ENCODE measurements at regions not wholly inside any gene's neighbourhood (a gene's known extent, or its start where the extent isn't known, plus 50 kb on each side); places are given as distances from the start of the nearest gene placed in this dataset.

- no peak for DNase-seq
These were observed 413.7 kb downstream of the SETD4 start for GRCh38 chr21:35646606-35647005.

- no peak for DNase-seq
These were observed 414.3 kb downstream of the SETD4 start for GRCh38 chr21:35645991-35646390.

- no peak for DNase-seq
These were observed 415.8 kb downstream of the SETD4 start for GRCh38 chr21:35644523-35644922.

GRCh38 chr21:35643176-35643575, 417.1 kb downstream of the SETD4 start:
- no peak for DNase-seq

- DNase-seq, result no peak
These were observed 418.9 kb downstream of the SETD4 start for GRCh38 chr21:35641271-35642016.

- DNase-seq, result no peak
These were observed 422.9 kb downstream of the SETD4 start for GRCh38 chr21:35637431-35637830.

- no peak for DNase-seq
These were observed 424.3 kb downstream of the SETD4 start for GRCh38 chr21:35635994-35636393.

GRCh38 chr21:35635261-35635660, 425.1 kb downstream of the SETD4 start:
- no peak for DNase-seq

- DNase-seq, result no peak
These were observed 426.8 kb downstream of the SETD4 start for GRCh38 chr21:35633501-35633900.

- no peak for DNase-seq
These were observed 427.6 kb downstream of the SETD4 start for GRCh38 chr21:35632711-35633110.

GRCh38 chr21:35628316-35628715, 432.0 kb downstream of the SETD4 start:
- DNase-seq, result no peak

GRCh38 chr21:35627462-35627861, 432.9 kb downstream of the SETD4 start:
- no peak for DNase-seq

GRCh38 chr21:35625576-35625975, 434.8 kb downstream of the SETD4 start:
- DNase-seq, result no peak

- DNase-seq, result no peak
These were observed 435.4 kb downstream of the SETD4 start for GRCh38 chr21:35624901-35625300.

- DNase-seq, result no peak
These were observed 437.7 kb downstream of the SETD4 start for GRCh38 chr21:35622612-35623011.

GRCh38 chr21:35619184-35619583, 441.1 kb downstream of the SETD4 start:
- DNase-seq, result no peak

- no peak for DNase-seq
These were observed 442.8 kb downstream of the SETD4 start for GRCh38 chr21:35617491-35617890.

GRCh38 chr21:35616090-35616489, 444.2 kb downstream of the SETD4 start:
- DNase-seq, result peak; percentile 31 to 33

GRCh38 chr21:35615325-35615724, 445.0 kb downstream of the SETD4 start:
- DNase-seq, result no peak

GRCh38 chr21:35614396-35614921, 445.9 kb downstream of the SETD4 start:
- DNase-seq, result no peak

GRCh38 chr21:35611708-35612132, 448.6 kb downstream of the SETD4 start:
- no peak for DNase-seq

- no peak for DNase-seq
These were observed 451.1 kb downstream of the SETD4 start for GRCh38 chr21:35609263-35609662.

GRCh38 chr21:35607406-35607805, 452.9 kb downstream of the SETD4 start:
- no peak for DNase-seq

- no peak for DNase-seq
These were observed 453.7 kb downstream of the SETD4 start for GRCh38 chr21:35606578-35606977.
